Sigmoid colon (tissue), 4 donors: ENCODE measurements at regions not wholly inside any gene's neighbourhood (a gene's known extent, or its start where the extent isn't known, plus 50 kb on each side); places are given as distances from the start of the nearest gene placed in this dataset.

ENCODE experiments used
- EP300 ChIP-seq, 4 donors: sonication (generic); formaldehyde crosslinking; IDR thresholded peaks; one replicate each; pipeline ENCODE4 v1.6.1; 2017; ENCODE audit warnings: antibody characterized with exemption in 4 of 4
- POLR2A ChIP-seq, 2 donors: fragments of 450-650 bp; IDR thresholded peaks; one replicate each; pipeline ENCODE4 v1.6.1; 2016; ENCODE audit warnings: antibody characterized with exemption in 2 of 2, mild to moderate bottlenecking in 2 of 2, moderate library complexity in 2 of 2
- POLR2AphosphoS5 ChIP-seq, 4 donors: sonication (generic); formaldehyde crosslinking; IDR thresholded peaks; one replicate each; pipeline ENCODE4 v1.6.1; 2017; ENCODE audit warnings: antibody characterized with exemption in 4 of 4
- TF ChIP-seq, protein P1 (sequence below), 4 experiments: fragments of 450-650 bp in 3 of 4; fragments of 200-600 bp in 1 of 4; IDR thresholded peaks; one replicate each; pipeline ENCODE4 v1.5.1; 2016 to 2019; ENCODE audit warnings: antibody characterized with exemption in 4 of 4, mild to moderate bottlenecking in 3 of 4, moderate library complexity in 2 of 4

DNA sequence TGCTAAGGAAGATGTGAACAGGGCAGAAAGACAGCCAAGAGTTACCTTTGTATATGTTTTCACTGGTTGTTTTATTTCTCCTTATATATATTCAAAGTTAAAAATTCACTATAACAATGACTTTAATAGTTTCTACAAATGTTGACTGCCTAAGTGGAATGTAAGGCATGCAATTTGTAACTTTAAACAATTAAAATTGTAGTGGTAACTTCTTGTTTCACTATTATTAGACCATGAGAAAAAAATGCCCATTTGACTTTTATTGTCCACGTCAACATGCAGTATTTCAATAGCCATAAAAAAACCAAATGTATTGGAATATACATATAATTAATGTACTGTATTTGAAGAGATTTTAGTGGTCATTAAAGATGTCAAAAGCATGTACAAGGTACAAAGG lies 340.7 kb upstream of the CBLB start:
- TF ChIP-seq, protein P1, sequence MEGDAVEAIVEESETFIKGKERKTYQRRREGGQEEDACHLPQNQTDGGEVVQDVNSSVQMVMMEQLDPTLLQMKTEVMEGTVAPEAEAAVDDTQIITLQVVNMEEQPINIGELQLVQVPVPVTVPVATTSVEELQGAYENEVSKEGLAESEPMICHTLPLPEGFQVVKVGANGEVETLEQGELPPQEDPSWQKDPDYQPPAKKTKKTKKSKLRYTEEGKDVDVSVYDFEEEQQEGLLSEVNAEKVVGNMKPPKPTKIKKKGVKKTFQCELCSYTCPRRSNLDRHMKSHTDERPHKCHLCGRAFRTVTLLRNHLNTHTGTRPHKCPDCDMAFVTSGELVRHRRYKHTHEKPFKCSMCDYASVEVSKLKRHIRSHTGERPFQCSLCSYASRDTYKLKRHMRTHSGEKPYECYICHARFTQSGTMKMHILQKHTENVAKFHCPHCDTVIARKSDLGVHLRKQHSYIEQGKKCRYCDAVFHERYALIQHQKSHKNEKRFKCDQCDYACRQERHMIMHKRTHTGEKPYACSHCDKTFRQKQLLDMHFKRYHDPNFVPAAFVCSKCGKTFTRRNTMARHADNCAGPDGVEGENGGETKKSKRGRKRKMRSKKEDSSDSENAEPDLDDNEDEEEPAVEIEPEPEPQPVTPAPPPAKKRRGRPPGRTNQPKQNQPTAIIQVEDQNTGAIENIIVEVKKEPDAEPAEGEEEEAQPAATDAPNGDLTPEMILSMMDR (IDR thresholded peaks at IDR 0.05), result no peak
- no peak for TF ChIP-seq EP300 (IDR thresholded peaks at IDR 0.05)
- no peak for TF ChIP-seq POLR2AphosphoS5 (IDR thresholded peaks at IDR 0.05)
- no peak for TF ChIP-seq POLR2A (IDR thresholded peaks at IDR 0.05)
